ENCODE measurements at regions not wholly inside any gene's neighbourhood (a gene's known extent, or its start where the extent isn't known, plus 50 kb on each side); places are given as distances from the start of the nearest gene placed in this dataset.

DNA sequence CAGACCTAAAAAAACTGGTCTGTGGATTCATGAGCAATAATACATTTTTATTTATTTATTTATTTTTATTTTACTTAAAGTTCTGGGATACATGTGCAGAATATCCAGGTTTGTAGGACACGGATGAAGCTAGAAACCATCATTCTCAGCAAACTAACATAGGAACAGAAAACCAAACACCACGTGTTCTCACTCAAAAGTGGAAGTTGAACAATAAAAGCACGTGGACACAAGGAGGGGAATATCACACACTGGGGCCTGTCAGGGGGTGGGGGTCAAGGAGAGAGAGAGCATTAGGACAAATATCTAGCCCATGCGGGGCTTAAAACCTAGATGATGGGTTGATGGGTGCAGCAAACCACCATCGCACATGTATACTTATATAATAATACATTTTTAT, 705.9 kb downstream of the RAB28 start:
- TF ChIP-seq ASH2L (IDR thresholded peaks at IDR 0.05; ENCODE audit: low read length), result no peak
- no peak for TF ChIP-seq PHF8 (conservative IDR thresholded peaks at IDR 0.05; ENCODE audit: low read depth, low read length)
- TF ChIP-seq RAD21 (IDR thresholded peaks at IDR 0.05 in 1 of 2, conservative IDR thresholded peaks at IDR 0.05 in 1 of 2; ENCODE audit: low read depth in 2 of 2, low read length in 2 of 2), result no peak
- no peak for TF ChIP-seq BRCA1 (IDR thresholded peaks at IDR 0.05; ENCODE audit: low read depth, low read length)
- TF ChIP-seq, protein P1, sequence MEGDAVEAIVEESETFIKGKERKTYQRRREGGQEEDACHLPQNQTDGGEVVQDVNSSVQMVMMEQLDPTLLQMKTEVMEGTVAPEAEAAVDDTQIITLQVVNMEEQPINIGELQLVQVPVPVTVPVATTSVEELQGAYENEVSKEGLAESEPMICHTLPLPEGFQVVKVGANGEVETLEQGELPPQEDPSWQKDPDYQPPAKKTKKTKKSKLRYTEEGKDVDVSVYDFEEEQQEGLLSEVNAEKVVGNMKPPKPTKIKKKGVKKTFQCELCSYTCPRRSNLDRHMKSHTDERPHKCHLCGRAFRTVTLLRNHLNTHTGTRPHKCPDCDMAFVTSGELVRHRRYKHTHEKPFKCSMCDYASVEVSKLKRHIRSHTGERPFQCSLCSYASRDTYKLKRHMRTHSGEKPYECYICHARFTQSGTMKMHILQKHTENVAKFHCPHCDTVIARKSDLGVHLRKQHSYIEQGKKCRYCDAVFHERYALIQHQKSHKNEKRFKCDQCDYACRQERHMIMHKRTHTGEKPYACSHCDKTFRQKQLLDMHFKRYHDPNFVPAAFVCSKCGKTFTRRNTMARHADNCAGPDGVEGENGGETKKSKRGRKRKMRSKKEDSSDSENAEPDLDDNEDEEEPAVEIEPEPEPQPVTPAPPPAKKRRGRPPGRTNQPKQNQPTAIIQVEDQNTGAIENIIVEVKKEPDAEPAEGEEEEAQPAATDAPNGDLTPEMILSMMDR (IDR thresholded peaks at IDR 0.05; ENCODE audit: control extremely low read depth in 1 of 3, insufficient read depth in 1 of 3, low read depth in 1 of 3, low read length in 3 of 3), result no peak
- no peak for TF ChIP-seq SIN3A (conservative IDR thresholded peaks at IDR 0.05 in 1 of 2, IDR thresholded peaks at IDR 0.05 in 1 of 2; ENCODE audit: low read depth in 1 of 2, low read length in 2 of 2)
